ENCODE measurements at regions not wholly inside any gene's neighbourhood (a gene's known extent, or its start where the extent isn't known, plus 50 kb on each side); places are given as distances from the start of the nearest gene placed in this dataset.
"Not testable (repeated sequence)": the region's sequence is repeated elsewhere in the genome, so short reads cannot be mapped to it uniquely, and the experiment has no call there.

- intact Hi-C loops (cut with DNase I) = no loop called here
- WGBS, 3 donors = 93 to 95% (median 93%) methylated on average over 9 of the region's 9 CpGs
- TF ChIP-seq CTCF (IDR thresholded peaks at IDR 0.05) = no peak
Observed at GRCh38 chr10:129059977-129060376, 407.1 kb upstream of the MGMT start.

GRCh38 chr10:129063212-129063611 lies 403.8 kb upstream of the MGMT start:
- no peaks in the 10 kb centered on the region for H3K4me1 ChIP-seq
- no peak for TF ChIP-seq CTCF (IDR thresholded peaks at IDR 0.05)
- intact Hi-C loops (cut with DNase I) = no loop called here
- no peaks in the 10 kb centered on the region for H3K9me3 ChIP-seq
- H3K36me3 ChIP-seq (ENCODE audit: insufficient read depth in 1 of 2, low read depth in 1 of 2) = no peaks in the 10 kb centered on the region
- H3K27ac ChIP-seq = no peak overlapping the region
- DNase-seq (no peak), ATAC-seq (no peak)
- no peaks in the 10 kb centered on the region for H3K27me3 ChIP-seq (ENCODE audit: insufficient read depth in 3 of 3, low read length in 2 of 3)
- H3K4me3 ChIP-seq = no peak overlapping the region
- WGBS, 3 donors = 93 to 99% (median 95%) methylated on average over 4 of the region's 4 CpGs

More at GRCh38 chr10:129059977-129060376, 407.1 kb upstream of the MGMT start:
- Histone ChIP-seq H3K27me3 (ENCODE audit: insufficient read depth in 3 of 3, low read length in 2 of 3) (no peaks in the 10 kb centered on the region), H3K9me3 (no peaks in the 10 kb centered on the region), H3K4me1 (no peaks in the 10 kb centered on the region), H3K4me3 (no peak overlapping the region), H3K36me3 (ENCODE audit: insufficient read depth in 1 of 2, low read depth in 1 of 2) (no peaks in the 10 kb centered on the region), H3K27ac (no peak overlapping the region)
- ATAC-seq (no peak), DNase-seq (no peak)

GRCh38 chr10:129063877-129064276 lies 403.2 kb upstream of the MGMT start:
- Histone ChIP-seq H3K27me3 (ENCODE audit: insufficient read depth in 3 of 3, low read length in 2 of 3) (no peaks in the 10 kb centered on the region), H3K36me3 (ENCODE audit: insufficient read depth in 1 of 2, low read depth in 1 of 2) (no peaks in the 10 kb centered on the region), H3K4me3 (no peak overlapping the region), H3K27ac (no peak overlapping the region), H3K9me3 (no peaks in the 10 kb centered on the region), H3K4me1 (no peaks in the 10 kb centered on the region)
- TF ChIP-seq CTCF (IDR thresholded peaks at IDR 0.05) = no peak
- intact Hi-C loops (cut with DNase I) = no loop called here
- ATAC-seq = no peak
- no peak for DNase-seq
- WGBS, 3 donors = 90 to 96% (median 92%) methylated on average over 5 of the region's 5 CpGs

GRCh38 chr10:129066529-129066928 lies 400.5 kb upstream of the MGMT start:
- H3K27ac ChIP-seq; H3K4me1 ChIP-seq; H3K4me3 ChIP-seq; intact Hi-C loops (cut with DNase I); DNase-seq; H3K27me3 ChIP-seq (ENCODE audit: insufficient read depth in 3 of 3, low read length in 2 of 3); ATAC-seq; H3K9me3 ChIP-seq; H3K36me3 ChIP-seq (ENCODE audit: insufficient read depth in 1 of 2, low read depth in 1 of 2): not testable (repeated sequence)
- WGBS, 3 donors = 91 to 97% (median 92%) methylated on average over 4 of the region's 4 CpGs

GRCh38 chr10:129071411-129071810 lies 395.6 kb upstream of the MGMT start:
- H3K27ac ChIP-seq; intact Hi-C loops (cut with DNase I); H3K36me3 ChIP-seq (ENCODE audit: insufficient read depth in 1 of 2, low read depth in 1 of 2); H3K9me3 ChIP-seq; ATAC-seq; DNase-seq; H3K4me3 ChIP-seq; H3K27me3 ChIP-seq (ENCODE audit: insufficient read depth in 3 of 3, low read length in 2 of 3); H3K4me1 ChIP-seq: not testable (repeated sequence)
- 97% methylated on average over 18 to 29 of the region's 29 CpGs for WGBS, 3 donors

GRCh38 chr10:129074939-129075338 lies 392.1 kb upstream of the MGMT start:
- no peak overlapping the region for H3K4me3 ChIP-seq
- 62 to 68% (median 66%) methylated on average over 3 of the region's 3 CpGs for WGBS, 3 donors
- H3K36me3 ChIP-seq (ENCODE audit: insufficient read depth in 1 of 2, low read depth in 1 of 2) = no peaks in the 10 kb centered on the region
- intact Hi-C loops (cut with DNase I) = no loop called here
- no peak for TF ChIP-seq CTCF (IDR thresholded peaks at IDR 0.05)
- no peak overlapping the region for H3K27ac ChIP-seq
- H3K9me3 ChIP-seq = no peaks in the 10 kb centered on the region
- no peaks in the 10 kb centered on the region for H3K4me1 ChIP-seq
- ATAC-seq = no peak
- no peak for DNase-seq
- peaks cover 0 to 4% (median 0%) of the 10 kb centered on the region in 3 donors for H3K27me3 ChIP-seq (ENCODE audit: insufficient read depth in 3 of 3, low read length in 2 of 3)
